NCI-H446 treated with DMSO at 0.1 percent for 48 hours (cell line): ENCODE measurements at regions not wholly inside any gene's neighbourhood (a gene's known extent, or its start where the extent isn't known, plus 50 kb on each side); places are given as distances from the start of the nearest gene placed in this dataset.

ENCODE experiments used
- DNase-seq: peaks from one replicate; lab custom pipeline; 2025; lab: John Stamatoyannopoulos, UW

GRCh38 chr4:159500861-159501260 lies 398.0 kb downstream of the RAPGEF2 start:
- no peak for DNase-seq

- no peak for DNase-seq
These were observed 400.5 kb downstream of the RAPGEF2 start for GRCh38 chr4:159503236-159504008.

- DNase-seq = no peak
These were observed 401.8 kb downstream of the RAPGEF2 start for GRCh38 chr4:159504684-159505083.

- DNase-seq = no peak
These were observed 402.5 kb downstream of the RAPGEF2 start for GRCh38 chr4:159505266-159505975.

GRCh38 chr4:159506801-159507517 lies 404.1 kb downstream of the RAPGEF2 start:
- DNase-seq = no peak

GRCh38 chr4:159508917-159509500 lies 406.1 kb downstream of the RAPGEF2 start:
- DNase-seq = no peak

GRCh38 chr4:159512348-159512747 lies 409.5 kb downstream of the RAPGEF2 start:
- DNase-seq = no peak

GRCh38 chr4:159515314-159516025 lies 412.6 kb downstream of the RAPGEF2 start:
- no peak for DNase-seq

- no peak for DNase-seq
These were observed 413.8 kb downstream of the RAPGEF2 start for GRCh38 chr4:159516556-159517140.

GRCh38 chr4:159520074-159520473 lies 417.2 kb downstream of the RAPGEF2 start:
- no peak for DNase-seq

GRCh38 chr4:159526172-159526571 lies 423.3 kb downstream of the RAPGEF2 start:
- no peak for DNase-seq

- no peak for DNase-seq
These were observed 431.8 kb downstream of the RAPGEF2 start for GRCh38 chr4:159534655-159535054.

GRCh38 chr4:159538556-159538955 lies 435.7 kb downstream of the RAPGEF2 start:
- no peak for DNase-seq

GRCh38 chr4:159540038-159540437 lies 437.2 kb downstream of the RAPGEF2 start:
- DNase-seq = no peak

- DNase-seq = no peak
These were observed 437.6 kb downstream of the RAPGEF2 start for GRCh38 chr4:159540501-159540900.

- no peak for DNase-seq
These were observed 438.3 kb downstream of the RAPGEF2 start for GRCh38 chr4:159541143-159541542.

- DNase-seq = no peak
These were observed 439.4 kb downstream of the RAPGEF2 start for GRCh38 chr4:159542296-159542695.

GRCh38 chr4:159543831-159544230 lies 441.0 kb downstream of the RAPGEF2 start:
- no peak for DNase-seq

- DNase-seq = no peak
These were observed 442.7 kb downstream of the RAPGEF2 start for GRCh38 chr4:159545556-159545955.

- DNase-seq = no peak
These were observed 444.9 kb downstream of the RAPGEF2 start for GRCh38 chr4:159547645-159548308.

- no peak for DNase-seq
These were observed 446.2 kb downstream of the RAPGEF2 start for GRCh38 chr4:159549098-159549518.
